ENCODE measurements at regions not wholly inside any gene's neighbourhood (a gene's known extent, or its start where the extent isn't known, plus 50 kb on each side); places are given as distances from the start of the nearest gene placed in this dataset.

DNA sequence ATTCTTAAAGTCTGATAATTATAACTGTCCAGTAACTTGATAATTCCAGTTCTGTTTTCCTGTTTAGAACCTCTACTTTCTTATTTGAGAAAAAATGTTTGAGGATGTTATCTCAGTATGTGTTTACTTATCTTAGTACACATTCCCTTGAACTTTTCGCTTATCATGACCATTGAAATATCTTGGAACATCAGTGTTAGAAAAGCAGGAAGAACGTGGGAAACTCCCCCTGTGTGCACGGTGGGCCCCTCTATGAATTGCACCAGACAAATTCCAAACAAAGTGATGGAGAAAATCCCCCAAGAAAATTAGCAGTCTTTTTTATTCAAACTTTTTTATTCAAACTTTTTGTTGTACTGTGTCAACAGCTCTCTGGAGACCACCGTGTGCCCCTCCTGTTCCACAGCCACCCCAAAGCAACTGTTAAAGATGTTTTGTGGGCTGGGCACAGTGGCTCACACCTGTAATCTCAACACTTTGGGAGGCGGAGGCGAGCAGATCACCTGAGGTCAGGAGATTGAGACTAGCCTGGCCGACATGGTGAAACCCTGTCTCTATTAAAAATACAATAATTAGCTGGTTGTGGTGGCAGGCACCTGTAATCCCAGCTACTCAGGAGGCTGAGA lies 78.3 kb upstream of the PEG3 start:
- TF ChIP-seq, protein P1, sequence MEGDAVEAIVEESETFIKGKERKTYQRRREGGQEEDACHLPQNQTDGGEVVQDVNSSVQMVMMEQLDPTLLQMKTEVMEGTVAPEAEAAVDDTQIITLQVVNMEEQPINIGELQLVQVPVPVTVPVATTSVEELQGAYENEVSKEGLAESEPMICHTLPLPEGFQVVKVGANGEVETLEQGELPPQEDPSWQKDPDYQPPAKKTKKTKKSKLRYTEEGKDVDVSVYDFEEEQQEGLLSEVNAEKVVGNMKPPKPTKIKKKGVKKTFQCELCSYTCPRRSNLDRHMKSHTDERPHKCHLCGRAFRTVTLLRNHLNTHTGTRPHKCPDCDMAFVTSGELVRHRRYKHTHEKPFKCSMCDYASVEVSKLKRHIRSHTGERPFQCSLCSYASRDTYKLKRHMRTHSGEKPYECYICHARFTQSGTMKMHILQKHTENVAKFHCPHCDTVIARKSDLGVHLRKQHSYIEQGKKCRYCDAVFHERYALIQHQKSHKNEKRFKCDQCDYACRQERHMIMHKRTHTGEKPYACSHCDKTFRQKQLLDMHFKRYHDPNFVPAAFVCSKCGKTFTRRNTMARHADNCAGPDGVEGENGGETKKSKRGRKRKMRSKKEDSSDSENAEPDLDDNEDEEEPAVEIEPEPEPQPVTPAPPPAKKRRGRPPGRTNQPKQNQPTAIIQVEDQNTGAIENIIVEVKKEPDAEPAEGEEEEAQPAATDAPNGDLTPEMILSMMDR (IDR thresholded peaks at IDR 0.05; ENCODE audit: poor library complexity, severe bottlenecking), result no peak
- TF ChIP-seq TAF1 (IDR thresholded peaks at IDR 0.05; ENCODE audit: low read depth) (no peak), EZH2 (IDR thresholded peaks at IDR 0.05; ENCODE audit: borderline replicate concordance, insufficient read depth, low read length, poor library complexity, severe bottlenecking) (no peak), MXI1 (conservative IDR thresholded peaks at IDR 0.05; ENCODE audit: poor library complexity, severe bottlenecking) (no peak), EP300 (conservative IDR thresholded peaks at IDR 0.05; ENCODE audit: poor library complexity, severe bottlenecking) (no peak)
- TF ChIP-seq, protein P2, sequence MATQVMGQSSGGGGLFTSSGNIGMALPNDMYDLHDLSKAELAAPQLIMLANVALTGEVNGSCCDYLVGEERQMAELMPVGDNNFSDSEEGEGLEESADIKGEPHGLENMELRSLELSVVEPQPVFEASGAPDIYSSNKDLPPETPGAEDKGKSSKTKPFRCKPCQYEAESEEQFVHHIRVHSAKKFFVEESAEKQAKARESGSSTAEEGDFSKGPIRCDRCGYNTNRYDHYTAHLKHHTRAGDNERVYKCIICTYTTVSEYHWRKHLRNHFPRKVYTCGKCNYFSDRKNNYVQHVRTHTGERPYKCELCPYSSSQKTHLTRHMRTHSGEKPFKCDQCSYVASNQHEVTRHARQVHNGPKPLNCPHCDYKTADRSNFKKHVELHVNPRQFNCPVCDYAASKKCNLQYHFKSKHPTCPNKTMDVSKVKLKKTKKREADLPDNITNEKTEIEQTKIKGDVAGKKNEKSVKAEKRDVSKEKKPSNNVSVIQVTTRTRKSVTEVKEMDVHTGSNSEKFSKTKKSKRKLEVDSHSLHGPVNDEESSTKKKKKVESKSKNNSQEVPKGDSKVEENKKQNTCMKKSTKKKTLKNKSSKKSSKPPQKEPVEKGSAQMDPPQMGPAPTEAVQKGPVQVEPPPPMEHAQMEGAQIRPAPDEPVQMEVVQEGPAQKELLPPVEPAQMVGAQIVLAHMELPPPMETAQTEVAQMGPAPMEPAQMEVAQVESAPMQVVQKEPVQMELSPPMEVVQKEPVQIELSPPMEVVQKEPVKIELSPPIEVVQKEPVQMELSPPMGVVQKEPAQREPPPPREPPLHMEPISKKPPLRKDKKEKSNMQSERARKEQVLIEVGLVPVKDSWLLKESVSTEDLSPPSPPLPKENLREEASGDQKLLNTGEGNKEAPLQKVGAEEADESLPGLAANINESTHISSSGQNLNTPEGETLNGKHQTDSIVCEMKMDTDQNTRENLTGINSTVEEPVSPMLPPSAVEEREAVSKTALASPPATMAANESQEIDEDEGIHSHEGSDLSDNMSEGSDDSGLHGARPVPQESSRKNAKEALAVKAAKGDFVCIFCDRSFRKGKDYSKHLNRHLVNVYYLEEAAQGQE (IDR thresholded peaks at IDR 0.05; ENCODE audit: borderline replicate concordance), result no peak
